ENCODE measurements at regions not wholly inside any gene's neighbourhood (a gene's known extent, or its start where the extent isn't known, plus 50 kb on each side); places are given as distances from the start of the nearest gene placed in this dataset.

GRCh38 chr7:108808549-108809266 is 239.0 kb downstream of the DNAJB9 start:
- no peaks in the 10 kb centered on the region for H3K27me3 ChIP-seq (ENCODE audit: control insufficient read depth in 4 of 4, insufficient read depth in 4 of 4, low read length in 3 of 4)
- no peaks in the 10 kb centered on the region for H3K36me3 ChIP-seq (ENCODE audit: control insufficient read depth in 4 of 4, insufficient read depth in 3 of 4, low read depth in 1 of 4, low read length in 3 of 4)
- no peak for TF ChIP-seq HNF4G (IDR thresholded peaks at IDR 0.05)
- H3K9me3 ChIP-seq (ENCODE audit: control insufficient read depth in 4 of 4, low read length in 3 of 4), result no peaks in the 10 kb centered on the region
- H3K4me3 ChIP-seq (ENCODE audit: low read depth in 1 of 3, low read length in 3 of 3), result no peak overlapping the region
- H3K9ac ChIP-seq (ENCODE audit: low read depth in 1 of 2, low read length in 2 of 2), result no peak overlapping the region
- DNase-seq (ENCODE audit: low spot score), result no peak
- H3K27ac ChIP-seq (ENCODE audit: low read depth in 1 of 2, low read length in 2 of 2), result no peak overlapping the region
- H3K4me1 ChIP-seq (ENCODE audit: control insufficient read depth in 4 of 4, insufficient read depth in 4 of 4, low read length in 3 of 4), result no peaks in the 10 kb centered on the region
- WGBS, result 54% methylated on average over 1 of the region's 1 CpG

GRCh38 chr7:108809356-108809755 is 239.7 kb downstream of the DNAJB9 start:
- no peaks in the 10 kb centered on the region for H3K4me1 ChIP-seq (ENCODE audit: control insufficient read depth in 4 of 4, insufficient read depth in 4 of 4, low read length in 3 of 4)
- no peak overlapping the region for H3K27ac ChIP-seq (ENCODE audit: low read depth in 1 of 2, low read length in 2 of 2)
- DNase-seq (ENCODE audit: low spot score), result no peak
- no peak overlapping the region for H3K4me3 ChIP-seq (ENCODE audit: low read depth in 1 of 3, low read length in 3 of 3)
- no peaks in the 10 kb centered on the region for H3K9me3 ChIP-seq (ENCODE audit: control insufficient read depth in 4 of 4, low read length in 3 of 4)
- TF ChIP-seq CTCF (IDR thresholded peaks at IDR 0.05; ENCODE audit: low read depth, low read length, missing input control) (no peak), RAD21 (IDR thresholded peaks at IDR 0.05) (no peak), FOXA2 (IDR thresholded peaks at IDR 0.05) (no peak), REST (IDR thresholded peaks at IDR 0.05) (no peak), NR2F2 (IDR thresholded peaks at IDR 0.05) (no peak), MAX (IDR thresholded peaks at IDR 0.05) (no peak), HNF4A (conservative IDR thresholded peaks at IDR 0.05) (no peak), GABPA (IDR thresholded peaks at IDR 0.05 in 1 of 2, conservative IDR thresholded peaks at IDR 0.05 in 1 of 2) (no peak), RXRA (IDR thresholded peaks at IDR 0.05) (no peak), FOXA1 (IDR thresholded peaks at IDR 0.05) (no peak), SP1 (IDR thresholded peaks at IDR 0.05) (no peak), ATF3 (IDR thresholded peaks at IDR 0.05) (no peak), HNF4G (IDR thresholded peaks at IDR 0.05) (no peak), JUND (IDR thresholded peaks at IDR 0.05) (no peak), EGR1 (IDR thresholded peaks at IDR 0.05; ENCODE audit: low read depth in 2 of 2) (no peak), ZBTB33 (IDR thresholded peaks at IDR 0.05) (no peak), TAF1 (conservative IDR thresholded peaks at IDR 0.05) (no peak), YY1 (IDR thresholded peaks at IDR 0.05) (no peak)
- H3K9ac ChIP-seq (ENCODE audit: low read depth in 1 of 2, low read length in 2 of 2), result no peak overlapping the region
- WGBS, result 79% methylated on average over 2 of the region's 2 CpGs
- no peaks in the 10 kb centered on the region for H3K27me3 ChIP-seq (ENCODE audit: control insufficient read depth in 4 of 4, insufficient read depth in 4 of 4, low read length in 3 of 4)
- H3K36me3 ChIP-seq (ENCODE audit: control insufficient read depth in 4 of 4, insufficient read depth in 3 of 4, low read depth in 1 of 4, low read length in 3 of 4), result no peaks in the 10 kb centered on the region

Data from liver (tissue), 8 donors.